HCT116 (cell line): ENCODE measurements at regions not wholly inside any gene's neighbourhood (a gene's known extent, or its start where the extent isn't known, plus 50 kb on each side); places are given as distances from the start of the nearest gene placed in this dataset.

Experiments
- ATAC-seq: fragments of 200-7000 bp; cut with Tn5 transposase; 2 replicates; pipeline ENCODE4 v1.9.1; 2020; ENCODE audit warnings: mild to moderate bottlenecking, moderate library complexity
- BruUV-seq: library from RNA; stranded (reverse); fragments of 400-500 nt; replicated peaks from 2 replicates; lab custom pipeline; 2021; lab: Mats Ljungman, UMichigan
- CTCF ChIA-PET: fragments of 300-600 bp; sonication (Branson Sonifier 250); formaldehyde crosslinking; loops from one replicate; lab custom pipeline; 2021; ENCODE audit warnings: antibody characterized with exemption; lab: Charles Lee
- POLR2A ChIA-PET: fragments of 300-600, 350-600 bp; sonication (Branson Sonifier 250); formaldehyde crosslinking; loops from one replicate; lab custom pipeline; 2021; ENCODE audit warnings: antibody characterized with exemption; lab: Charles Lee
- RAD21 ChIA-PET, 2 experiments: fragments of 300-600 bp; sonication (Branson Sonifier 250); formaldehyde crosslinking; loops; one replicate each; lab custom pipeline; 2023; ENCODE audit warnings: low total read pairs in 2 of 2; ENCODE audit not compliant: uncharacterized antibody in 2 of 2, unreplicated experiment in 2 of 2, low non-redundant PET in 1 of 2; lab: Charles Lee
- DNase-seq: peaks from one replicate; pipeline ENCODE4 v3.0.0-alpha.2; 2010; ENCODE audit warnings: low read depth, low spot score
- H2AFZ ChIP-seq: fragments of 200-600 bp; shearing (Covaris generic), sonication (generic); 2 replicates; pipeline ENCODE4 v1.6.1; 2017; ENCODE audit warnings: low read depth, mixed run types, mixed read lengths, antibody characterized with exemption, low read length; ENCODE audit not compliant: poor library complexity, severe bottlenecking
- H3K27ac ChIP-seq: 2 replicates; pipeline ENCODE4 v1.5.1; 2012; ENCODE audit warnings: low read depth, low read length
- H3K27me3 ChIP-seq: fragments of 200-600 bp; sonication (generic); 2 replicates; pipeline ENCODE4 v1.6.1; 2016; ENCODE audit warnings: mixed run types, low read length, mixed read lengths; ENCODE audit not compliant: insufficient read depth
- H3K36me3 ChIP-seq, 2 experiments: fragments of 200-500 bp in 1 of 2; fragments of 200-600 bp in 1 of 2; sonication (Bioruptor generic) in 1 of 2; sonication (generic) in 1 of 2; 2 replicates each; pipeline versions ENCODE4 v1.5.1 to v1.6.1; 2014 to 2016; ENCODE audit warnings: low read length in 2 of 2, inconsistent platforms in 1 of 2, mixed read lengths in 1 of 2, mixed run types in 1 of 2; ENCODE audit not compliant: insufficient read depth in 2 of 2, control insufficient read depth in 1 of 2
- H3K4me1 ChIP-seq, 2 experiments: fragments of 200-600 bp in 1 of 2; sonication (generic) in 1 of 2; 2 replicates each; pipeline versions ENCODE4 v1.5.1 to v1.6.1; 2012 to 2017; ENCODE audit warnings: low read length in 2 of 2, inconsistent platforms in 1 of 2, mild to moderate bottlenecking in 1 of 2, mixed read lengths in 1 of 2, mixed run types in 1 of 2, moderate library complexity in 1 of 2; ENCODE audit not compliant: insufficient read depth in 2 of 2, control insufficient read depth in 1 of 2
- H3K4me2 ChIP-seq: fragments of 200-600 bp; sonication (generic); 2 replicates; pipeline ENCODE4 v1.6.1; 2017; ENCODE audit warnings: mixed run types, low read length, mixed read lengths
- H3K4me3 ChIP-seq, 2 experiments: fragments of 200-600 bp in 1 of 2; sonication (generic) in 1 of 2; replicated peaks in 1 of 2; 2 replicates each; pipeline ENCODE4 v1.5.1; 2011 to 2016; ENCODE audit warnings: low read length in 2 of 2, control low read depth in 1 of 2, low read depth in 1 of 2, mild to moderate bottlenecking in 1 of 2, mixed read lengths in 1 of 2, mixed run types in 1 of 2
- H3K79me2 ChIP-seq: fragments of 200-600 bp; sonication (generic); 2 replicates; pipeline ENCODE4 v1.6.1; 2017; ENCODE audit warnings: mild to moderate bottlenecking, mixed run types, low read length, moderate library complexity, mixed read lengths; ENCODE audit not compliant: insufficient read depth
- H3K9ac ChIP-seq: fragments of 200-600 bp; sonication (generic); 2 replicates; pipeline ENCODE4 v1.6.1; 2016; ENCODE audit warnings: low read length, mixed read lengths
- H3K9me2 ChIP-seq: fragments of 200-600 bp; sonication (generic), shearing (Covaris generic); 2 replicates; pipeline ENCODE4 v1.6.1; 2017; ENCODE audit warnings: mixed run types, mild to moderate bottlenecking, moderate library complexity; ENCODE audit not compliant: insufficient read depth
- H3K9me3 ChIP-seq, 2 experiments: fragments of 200-500 bp in 1 of 2; fragments of 200-600 bp in 1 of 2; sonication (Bioruptor generic) in 1 of 2; sonication (generic) in 1 of 2; 2 replicates each; pipeline ENCODE4 v1.6.1; 2014 to 2017; ENCODE audit warnings: low read length in 2 of 2, mixed read lengths in 2 of 2, inconsistent platforms in 1 of 2, low read depth in 1 of 2, mild to moderate bottlenecking in 1 of 2, mixed run types in 1 of 2, moderate library complexity in 1 of 2; ENCODE audit not compliant: control insufficient read depth in 1 of 2, insufficient read depth in 1 of 2
- H4K20me1 ChIP-seq: fragments of 200-600 bp; sonication (generic), shearing (Covaris generic); 2 replicates; pipeline ENCODE4 v1.6.1; 2017; ENCODE audit warnings: mixed run types, mild to moderate bottlenecking, moderate library complexity; ENCODE audit not compliant: insufficient read depth
- EGR1 ChIP-seq: IDR thresholded peaks from 2 replicates; pipeline ENCODE4 v1.6.1; 2012; ENCODE audit warnings: low read depth
- POLR2AphosphoS5 ChIP-seq: IDR thresholded peaks from 2 replicates; pipeline ENCODE4 v1.6.1; 2011; ENCODE audit warnings: mild to moderate bottlenecking, low read depth, low read length, moderate library complexity
- RAD21 ChIP-seq: IDR thresholded peaks from 2 replicates; pipeline ENCODE4 v1.6.1; 2012; ENCODE audit warnings: low read depth, mild to moderate bottlenecking
- SIN3A ChIP-seq: IDR thresholded peaks from 2 replicates; pipeline ENCODE4 v1.6.1; 2012; ENCODE audit warnings: low read depth
- SRF ChIP-seq: IDR thresholded peaks from 2 replicates; pipeline ENCODE4 v1.6.1; 2012; ENCODE audit warnings: low read depth
- YY1 ChIP-seq: IDR thresholded peaks from 2 replicates; pipeline ENCODE4 v1.6.1; 2011; ENCODE audit warnings: low read length, low read depth, moderate library complexity, mild to moderate bottlenecking; ENCODE audit not compliant: insufficient replicate concordance; ENCODE audit errors: extremely low read depth
- intact Hi-C: fragments of 100-400 bp; cut with micrococcal nuclease; formaldehyde crosslinking; loops from 2 replicates; pipeline ENCODE4 v1.10.0; 2022
- TF ChIP-seq, protein P1 (sequence below): IDR thresholded peaks from 2 replicates; pipeline ENCODE4 v1.6.1; 2012; ENCODE audit warnings: low read depth
- TF ChIP-seq, protein P2 (sequence below): IDR thresholded peaks from 2 replicates; pipeline ENCODE4 v1.6.1; 2012

DNA sequence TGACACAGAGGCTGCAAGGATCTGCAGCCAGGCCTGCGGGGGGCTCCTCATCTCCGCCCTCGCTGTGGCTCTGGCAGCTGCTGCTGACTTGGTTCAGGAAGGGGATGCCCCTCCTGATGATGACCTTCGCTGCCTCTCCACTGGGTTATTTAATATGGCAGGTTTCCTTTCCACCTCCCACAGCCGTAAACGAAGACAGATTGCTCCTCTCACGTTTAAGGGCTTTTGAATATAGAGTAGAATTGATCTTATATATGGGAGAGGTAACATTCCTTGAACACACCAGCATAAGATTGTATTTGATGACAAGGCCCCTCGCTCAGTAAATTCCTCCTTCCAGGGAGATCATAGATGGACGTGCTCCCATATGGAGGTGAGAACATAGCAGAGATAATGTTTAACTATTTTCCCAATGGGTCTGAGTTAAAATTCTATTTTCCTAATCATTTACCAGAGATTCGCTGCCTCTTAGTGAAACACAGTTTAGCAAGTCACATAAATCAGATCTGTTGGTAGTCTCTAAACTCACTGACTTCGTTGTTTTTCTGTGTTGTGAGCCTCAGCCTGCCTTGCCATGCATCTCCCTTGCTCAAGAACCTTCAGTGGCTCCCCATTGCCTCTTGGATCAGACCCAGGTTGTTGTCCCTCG lies 88.5 kb upstream of the AJAP1 start:
- BruUV-seq, result no TSS peak
- Histone ChIP-seq H3K9me3 (no peaks in the 10 kb centered on the region; a peak in 1 of 4 replicates), H4K20me1 (no peaks in the 10 kb centered on the region), H3K4me1 (no peaks in the 10 kb centered on the region), H3K4me3 (no peak overlapping the region), H3K9ac (no peak overlapping the region), H3K9me2 (no peaks in the 10 kb centered on the region), H2AFZ (no peak overlapping the region), H3K27ac (no peak overlapping the region), H3K4me2 (no peak overlapping the region), H3K27me3 (no peaks in the 10 kb centered on the region), H3K79me2 (no peaks in the 10 kb centered on the region), H3K36me3 (no peaks in the 10 kb centered on the region)
- POLR2A ChIA-PET, result no interaction called here
- intact Hi-C loops, result no loop called here
- TF ChIP-seq, protein P1, sequence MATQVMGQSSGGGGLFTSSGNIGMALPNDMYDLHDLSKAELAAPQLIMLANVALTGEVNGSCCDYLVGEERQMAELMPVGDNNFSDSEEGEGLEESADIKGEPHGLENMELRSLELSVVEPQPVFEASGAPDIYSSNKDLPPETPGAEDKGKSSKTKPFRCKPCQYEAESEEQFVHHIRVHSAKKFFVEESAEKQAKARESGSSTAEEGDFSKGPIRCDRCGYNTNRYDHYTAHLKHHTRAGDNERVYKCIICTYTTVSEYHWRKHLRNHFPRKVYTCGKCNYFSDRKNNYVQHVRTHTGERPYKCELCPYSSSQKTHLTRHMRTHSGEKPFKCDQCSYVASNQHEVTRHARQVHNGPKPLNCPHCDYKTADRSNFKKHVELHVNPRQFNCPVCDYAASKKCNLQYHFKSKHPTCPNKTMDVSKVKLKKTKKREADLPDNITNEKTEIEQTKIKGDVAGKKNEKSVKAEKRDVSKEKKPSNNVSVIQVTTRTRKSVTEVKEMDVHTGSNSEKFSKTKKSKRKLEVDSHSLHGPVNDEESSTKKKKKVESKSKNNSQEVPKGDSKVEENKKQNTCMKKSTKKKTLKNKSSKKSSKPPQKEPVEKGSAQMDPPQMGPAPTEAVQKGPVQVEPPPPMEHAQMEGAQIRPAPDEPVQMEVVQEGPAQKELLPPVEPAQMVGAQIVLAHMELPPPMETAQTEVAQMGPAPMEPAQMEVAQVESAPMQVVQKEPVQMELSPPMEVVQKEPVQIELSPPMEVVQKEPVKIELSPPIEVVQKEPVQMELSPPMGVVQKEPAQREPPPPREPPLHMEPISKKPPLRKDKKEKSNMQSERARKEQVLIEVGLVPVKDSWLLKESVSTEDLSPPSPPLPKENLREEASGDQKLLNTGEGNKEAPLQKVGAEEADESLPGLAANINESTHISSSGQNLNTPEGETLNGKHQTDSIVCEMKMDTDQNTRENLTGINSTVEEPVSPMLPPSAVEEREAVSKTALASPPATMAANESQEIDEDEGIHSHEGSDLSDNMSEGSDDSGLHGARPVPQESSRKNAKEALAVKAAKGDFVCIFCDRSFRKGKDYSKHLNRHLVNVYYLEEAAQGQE, result no peak
- TF ChIP-seq RAD21 (no peak), POLR2AphosphoS5 (no peak), SIN3A (no peak), EGR1 (no peak), SRF (no peak), YY1 (no peak)
- TF ChIP-seq, protein P2, sequence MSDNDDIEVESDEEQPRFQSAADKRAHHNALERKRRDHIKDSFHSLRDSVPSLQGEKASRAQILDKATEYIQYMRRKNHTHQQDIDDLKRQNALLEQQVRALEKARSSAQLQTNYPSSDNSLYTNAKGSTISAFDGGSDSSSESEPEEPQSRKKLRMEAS, result no peak
- RAD21 ChIA-PET, result no interaction called here
- ATAC-seq (no peak), DNase-seq (no peak)
- CTCF ChIA-PET, result no interaction called here
